GM18909 (cell line): ENCODE measurements at regions not wholly inside any gene's neighbourhood (a gene's known extent, or its start where the extent isn't known, plus 50 kb on each side); places are given as distances from the start of the nearest gene placed in this dataset.
"Not testable (repeated sequence)": the region's sequence is repeated elsewhere in the genome, so short reads cannot be mapped to it uniquely, and the experiment has no call there.

Experiments
- ATAC-seq: cut with Tn5 transposase; IDR thresholded peaks from one replicate; pipeline ENCODE4 v1.9.1; 2021; ENCODE audit warnings: mild to moderate bottlenecking; ENCODE audit not compliant: unreplicated experiment, poor library complexity

DNA sequence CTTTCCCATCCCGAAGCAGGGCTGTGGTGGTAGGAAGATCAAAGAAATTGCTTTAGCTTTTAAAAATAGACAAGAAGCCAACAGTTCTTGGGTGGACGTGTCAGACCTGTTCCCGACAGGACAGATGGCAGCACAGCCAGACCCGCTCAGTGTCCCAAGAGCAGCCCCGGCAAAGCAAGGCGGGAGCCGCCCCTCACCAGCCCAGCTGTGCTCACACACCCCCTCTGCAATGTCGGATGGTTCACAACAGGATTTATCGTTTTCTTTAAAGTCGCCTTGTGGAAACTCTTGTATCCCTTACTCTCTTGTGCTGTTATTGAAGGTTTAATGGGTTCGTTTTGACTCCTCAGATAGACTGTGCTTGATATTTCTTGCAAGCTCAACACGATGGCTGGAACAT, 302.4 kb downstream of the THBS2 start:
- no peak for ATAC-seq

DNA sequence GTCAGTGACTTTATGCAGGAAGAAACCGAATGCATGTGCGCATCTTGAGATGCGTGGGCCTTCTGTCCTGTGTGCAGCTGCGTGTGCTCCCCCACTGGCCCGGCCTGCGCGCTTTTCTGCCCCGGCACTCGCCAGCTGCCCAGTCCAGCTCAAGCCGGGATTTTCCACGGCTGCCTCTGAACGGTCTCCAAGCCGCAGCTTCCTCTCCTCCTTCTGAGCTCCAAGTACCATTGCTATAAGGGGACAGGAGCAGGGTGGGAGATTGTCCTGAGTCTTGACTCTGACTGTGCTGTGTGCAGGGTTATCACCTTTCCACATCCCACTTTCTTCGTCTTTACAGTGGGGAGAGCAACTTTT, 302.8 kb downstream of the THBS2 start:
- no peak for ATAC-seq

DNA sequence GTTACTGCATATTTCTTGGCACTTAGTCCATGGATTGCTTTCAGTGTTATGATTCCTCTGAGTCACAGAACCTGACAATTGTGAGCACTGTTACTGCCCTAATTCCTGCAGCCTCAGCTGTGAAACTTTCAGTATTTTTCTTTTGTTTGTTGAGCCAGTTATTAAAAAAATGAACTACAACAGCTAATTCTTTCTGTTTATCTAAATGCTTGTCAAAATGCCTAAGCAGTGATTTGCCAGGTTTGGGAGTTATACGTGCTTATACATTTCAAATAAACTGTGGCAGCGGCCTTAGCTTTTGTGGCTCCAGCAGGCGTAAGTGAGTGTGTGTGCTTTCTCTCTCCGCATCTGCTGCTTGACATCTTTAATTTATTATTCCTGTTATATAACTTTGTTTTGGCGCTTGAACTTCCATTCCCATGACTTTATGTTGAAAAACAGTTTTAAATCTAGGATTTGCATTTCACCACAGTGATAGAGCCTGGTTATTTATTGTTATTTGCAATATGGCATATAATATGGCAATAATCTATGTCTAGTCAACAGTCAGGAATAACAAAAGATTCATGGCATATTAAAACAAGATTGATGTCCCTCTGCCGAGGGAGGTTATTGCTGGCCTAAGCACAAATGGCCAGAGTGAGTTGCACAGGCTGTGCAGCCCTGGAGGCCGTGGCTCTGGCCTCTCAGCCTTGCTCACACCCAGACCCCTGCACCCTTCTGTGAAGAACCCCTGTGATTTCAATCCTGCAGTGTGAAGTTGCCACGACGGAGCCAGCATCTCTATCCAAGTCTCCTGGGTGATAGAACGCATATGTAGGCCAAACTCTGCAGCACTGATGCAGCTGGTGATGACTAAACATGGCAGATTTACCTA, 303.4 kb downstream of the THBS2 start:
- no peak for ATAC-seq

DNA sequence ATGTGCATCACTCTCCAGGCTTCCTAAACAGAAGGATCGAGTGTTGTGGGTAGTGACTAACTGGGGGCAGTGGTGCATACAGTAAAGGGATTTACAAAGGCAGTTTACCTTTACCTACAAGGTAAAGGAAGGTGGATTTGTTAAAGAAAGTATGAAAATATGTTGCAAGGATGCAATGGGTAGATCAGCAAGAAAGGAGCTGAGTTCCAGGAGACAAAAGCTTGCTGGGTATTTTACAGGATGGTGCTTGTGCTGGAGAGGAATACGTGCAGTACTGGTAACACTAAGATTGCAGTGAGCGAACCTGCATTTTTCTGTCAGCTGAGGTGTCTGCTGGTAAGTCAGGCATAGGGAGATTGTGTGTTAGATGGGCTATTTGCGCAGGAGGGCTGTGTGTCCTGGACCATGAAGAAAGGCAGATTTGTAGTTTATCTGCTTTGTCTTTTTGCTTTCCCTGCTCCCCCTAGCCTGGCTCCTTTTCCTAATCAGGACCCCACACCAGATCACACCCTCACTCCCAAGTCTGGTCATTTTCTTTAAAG, 304.6 kb downstream of the THBS2 start:
- ATAC-seq: no peak

DNA sequence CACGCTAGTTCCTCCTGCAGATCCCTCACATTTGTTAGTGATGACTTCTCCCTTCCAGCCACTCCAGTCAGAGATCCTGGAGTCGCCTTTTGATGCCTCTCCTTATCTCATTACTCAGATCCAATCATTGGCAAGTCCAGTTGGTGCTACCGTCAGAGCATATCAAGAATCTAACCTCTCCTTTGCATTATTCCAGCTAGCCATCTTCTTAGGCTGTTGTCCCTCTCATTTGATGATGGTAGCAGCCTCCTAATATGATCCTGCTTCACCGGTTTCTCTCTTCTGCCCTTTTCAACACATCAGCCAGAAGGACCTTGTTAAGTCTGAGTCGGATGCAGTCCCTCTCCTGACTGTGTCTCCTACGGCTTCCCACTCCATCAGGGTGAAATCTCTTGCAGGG, 305.6 kb downstream of the THBS2 start:
- ATAC-seq: no peak

DNA sequence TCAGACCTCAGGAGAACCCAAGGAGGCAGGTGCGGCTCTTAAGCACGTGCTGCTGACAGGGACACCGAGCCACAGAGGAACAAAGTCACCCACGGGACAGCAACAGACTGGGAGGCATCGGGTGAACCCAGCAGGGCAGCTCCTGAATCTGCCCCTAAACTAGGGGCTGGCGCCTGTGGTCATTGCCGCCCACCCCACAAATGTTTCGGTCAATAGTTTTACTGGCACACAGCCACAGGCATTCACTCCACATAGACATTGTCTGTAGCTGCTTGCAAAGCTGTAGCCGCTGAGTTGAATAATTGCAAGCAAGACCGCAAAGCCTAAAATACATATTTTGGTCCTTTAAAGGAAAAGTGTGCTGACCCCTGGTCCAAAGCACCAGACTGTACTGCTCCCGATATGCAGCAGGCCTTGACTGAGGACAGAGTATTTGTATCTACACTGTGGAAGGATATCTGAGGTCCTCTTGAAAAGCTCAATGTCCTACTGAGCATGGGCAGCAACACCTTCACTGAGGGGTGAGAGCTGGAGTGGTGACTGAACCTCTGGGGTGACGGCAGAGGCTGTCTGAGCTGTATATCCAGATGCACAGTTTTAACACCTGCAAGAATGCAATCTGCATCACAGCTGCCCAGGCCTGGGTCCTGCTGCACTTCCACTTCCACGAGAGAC, 310.3 kb downstream of the THBS2 start:
- ATAC-seq: no peak

DNA sequence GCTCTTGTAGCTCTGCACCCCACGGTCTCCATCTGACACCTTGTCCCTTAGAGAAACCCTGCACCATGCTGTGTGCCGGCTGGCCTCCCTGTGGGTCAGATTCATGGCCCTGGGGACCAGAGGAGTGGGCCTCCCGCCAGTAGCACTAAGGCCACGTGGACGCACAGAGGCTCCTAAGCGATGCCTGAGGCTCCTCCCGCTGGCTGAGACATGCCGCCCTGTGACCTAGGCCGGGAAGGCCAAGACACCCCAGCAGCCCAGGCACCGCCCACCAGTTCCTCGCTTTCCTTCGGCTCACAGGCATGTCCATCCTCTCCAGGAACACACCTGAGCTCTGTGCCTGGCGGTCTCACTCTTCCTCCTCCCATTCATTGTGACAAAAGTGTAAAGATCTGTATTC, 311.0 kb downstream of the THBS2 start:
- ATAC-seq: no peak

DNA sequence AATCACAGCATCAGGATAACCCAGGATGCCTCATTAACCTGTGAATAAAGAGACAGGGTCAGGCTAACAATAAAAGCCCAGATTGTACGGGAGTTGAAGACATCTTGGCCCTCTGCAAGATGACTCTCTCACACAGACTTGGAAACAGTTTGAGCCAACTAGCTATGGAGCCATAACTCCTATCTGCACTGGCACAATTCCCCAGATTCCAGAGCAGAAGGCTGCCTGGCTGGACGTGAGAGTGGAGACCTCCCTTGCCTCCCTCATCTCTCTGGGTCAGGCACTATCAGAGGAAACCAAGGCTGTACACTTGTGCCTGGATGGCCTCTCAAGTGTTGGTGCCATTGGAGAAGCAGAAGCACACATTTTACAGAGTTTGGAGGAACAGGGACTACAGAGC, 312.6 kb downstream of the THBS2 start:
- no peak for ATAC-seq

DNA sequence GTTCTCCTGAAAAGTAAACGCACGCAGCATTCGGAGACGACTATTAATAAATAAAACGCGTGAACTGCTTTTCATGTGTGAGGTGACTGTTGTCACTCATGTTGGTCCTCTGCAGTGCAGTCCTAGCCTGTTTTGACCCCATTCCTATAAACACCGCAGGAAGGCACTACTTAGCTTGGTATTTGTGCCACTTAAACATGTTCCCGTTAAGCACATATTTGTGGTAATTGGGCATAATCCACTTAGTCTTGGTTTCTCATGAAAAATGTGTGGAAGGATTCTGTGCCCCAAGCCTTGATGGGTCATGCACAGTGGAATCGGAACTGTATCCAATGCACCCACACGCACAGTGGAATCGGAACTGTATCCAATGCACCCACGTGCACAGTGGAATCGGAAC, 313.9 kb downstream of the THBS2 start:
- no peak for ATAC-seq

DNA sequence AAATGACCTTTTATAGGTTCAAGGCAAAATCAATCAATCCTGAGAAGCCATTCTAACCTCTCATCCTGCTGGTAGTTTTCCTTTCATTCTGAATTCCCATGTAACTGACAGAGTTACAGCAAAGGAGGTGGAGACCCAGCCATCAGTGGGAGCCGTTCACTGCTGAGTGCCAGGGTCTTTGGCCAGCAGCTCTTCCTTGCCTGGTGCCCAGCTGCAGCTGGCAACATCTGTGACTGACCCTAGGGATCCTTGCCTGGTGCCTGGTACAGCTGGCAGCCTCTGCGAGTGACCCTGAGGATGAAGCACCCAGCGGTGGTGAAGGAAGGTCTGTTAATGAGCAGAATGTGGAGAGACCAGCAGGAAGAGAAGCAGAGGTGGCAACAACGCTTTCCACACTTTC, 314.6 kb downstream of the THBS2 start:
- no peak for ATAC-seq

DNA sequence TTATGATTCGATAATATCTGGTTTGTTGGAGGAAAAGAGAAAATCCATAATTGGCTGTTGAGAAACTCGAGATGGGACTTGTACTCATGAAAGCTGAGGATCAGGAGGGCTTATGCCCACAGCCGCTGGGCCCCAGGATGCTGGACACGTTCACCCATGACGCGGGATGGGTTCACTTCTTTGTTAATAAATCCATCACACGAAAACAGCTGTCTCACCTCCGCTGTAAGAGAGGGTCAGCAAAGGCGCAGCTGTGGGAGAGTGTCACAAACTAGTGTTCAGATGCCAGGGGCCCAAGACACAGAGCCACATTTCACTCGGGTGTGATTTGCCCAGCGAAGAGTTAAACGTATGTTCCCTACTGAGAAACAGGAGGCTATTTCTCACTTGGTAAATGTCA, 315.1 kb downstream of the THBS2 start:
- no peak for ATAC-seq

DNA sequence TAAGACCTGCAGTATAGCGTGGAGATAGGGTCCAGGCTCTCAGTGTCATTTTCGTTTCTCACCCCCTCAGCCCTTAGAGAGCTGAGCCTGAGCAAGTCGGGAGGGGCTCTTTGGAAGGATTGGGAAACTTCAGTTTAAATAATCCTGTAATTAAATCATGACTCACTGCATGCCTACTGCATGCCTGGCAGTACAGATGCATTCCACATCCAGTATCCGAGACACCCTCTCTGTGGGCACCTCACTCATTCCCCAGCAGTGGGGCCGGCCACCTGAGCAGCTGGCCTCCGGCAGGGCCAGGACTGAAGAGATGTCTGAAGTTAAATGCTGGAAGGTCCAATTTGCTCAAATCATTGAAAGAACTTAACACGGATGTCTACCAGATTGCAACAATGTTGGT, 316.6 kb downstream of the THBS2 start:
- ATAC-seq: no peak

DNA sequence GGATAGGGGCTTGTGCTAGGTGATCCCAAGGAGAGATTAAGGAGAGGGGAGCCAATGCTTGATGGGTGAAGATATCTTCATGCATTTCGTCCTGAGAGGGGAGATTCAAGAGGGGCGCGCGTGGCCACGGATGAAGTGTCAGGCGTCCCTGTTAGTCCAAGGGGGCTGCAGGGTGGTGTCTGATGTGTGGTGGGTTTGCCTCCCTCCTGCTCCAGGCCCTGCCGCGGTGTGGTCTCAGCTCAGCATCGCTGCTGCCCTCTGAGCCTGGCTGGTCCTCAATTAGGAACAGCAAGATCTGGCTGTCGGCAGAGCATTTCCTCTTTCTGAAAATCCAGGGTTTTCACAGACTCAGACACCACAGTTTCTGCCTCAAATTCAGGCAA, 318.0 kb downstream of the THBS2 start:
- no peak for ATAC-seq

DNA sequence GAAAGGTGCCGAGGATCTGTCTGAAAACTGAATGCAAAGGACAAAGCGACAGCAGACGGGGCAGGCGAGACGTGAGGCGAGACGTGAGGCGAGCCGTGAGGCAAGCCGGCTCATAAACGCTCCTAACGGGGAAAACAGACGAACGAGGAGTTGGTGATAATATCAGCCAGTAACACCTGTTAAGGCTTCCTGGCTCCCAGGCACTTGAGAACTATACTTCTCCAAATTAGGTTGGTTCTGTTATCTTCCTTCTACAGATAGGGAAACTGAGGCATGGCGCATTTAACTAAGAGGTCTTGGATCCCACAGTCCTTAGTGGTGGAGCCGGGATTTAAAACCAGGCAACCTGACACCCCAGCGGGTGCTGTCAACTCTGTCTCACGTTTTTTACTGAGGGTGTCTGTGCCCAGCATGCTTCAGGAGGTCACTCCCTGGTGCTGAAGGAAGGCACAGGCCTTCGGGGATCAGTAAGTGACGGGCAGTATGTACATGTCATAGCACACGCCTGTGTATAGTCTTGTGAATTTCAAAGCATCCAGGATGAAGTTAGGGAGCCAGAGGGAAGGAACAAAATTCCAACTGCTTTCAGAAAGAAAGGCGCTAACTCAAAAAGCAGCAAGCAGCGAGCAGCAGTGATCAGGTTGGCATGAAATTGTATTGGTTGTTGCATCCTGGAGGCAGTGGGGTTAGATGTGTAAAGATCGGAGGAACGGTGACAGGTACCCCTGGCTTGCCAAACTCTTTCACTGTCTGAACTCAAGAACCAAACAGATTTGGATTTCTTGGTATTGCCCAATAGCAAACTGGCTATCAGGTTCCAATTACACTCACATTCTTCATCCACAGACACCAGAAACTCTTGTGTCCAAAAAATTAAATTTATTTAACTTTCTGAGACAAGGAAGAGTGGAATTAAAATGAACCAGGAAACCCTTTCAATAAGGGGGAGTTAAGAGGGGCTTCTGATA, 318.7 kb downstream of the THBS2 start:
- no peak for ATAC-seq

DNA sequence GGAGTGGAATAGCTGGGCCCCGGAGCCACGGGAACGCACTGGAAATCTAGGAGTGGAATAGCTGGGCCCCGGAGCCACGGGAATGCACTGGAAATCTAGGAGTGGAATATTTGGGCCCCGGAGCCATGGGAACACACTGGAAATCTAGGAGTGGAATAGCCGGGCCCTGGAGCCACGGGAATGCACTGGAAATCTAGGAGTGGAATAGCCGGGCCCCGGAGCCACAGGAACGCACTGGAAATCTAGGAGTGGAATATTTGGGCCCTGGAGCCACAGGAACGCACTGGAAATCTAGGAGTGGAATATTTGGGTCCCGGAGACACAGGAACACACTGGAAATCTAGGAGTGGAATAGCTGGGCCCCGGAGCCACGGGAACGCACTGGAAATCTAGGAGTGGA, 321.5 kb downstream of the THBS2 start:
- ATAC-seq: not testable (repeated sequence)

DNA sequence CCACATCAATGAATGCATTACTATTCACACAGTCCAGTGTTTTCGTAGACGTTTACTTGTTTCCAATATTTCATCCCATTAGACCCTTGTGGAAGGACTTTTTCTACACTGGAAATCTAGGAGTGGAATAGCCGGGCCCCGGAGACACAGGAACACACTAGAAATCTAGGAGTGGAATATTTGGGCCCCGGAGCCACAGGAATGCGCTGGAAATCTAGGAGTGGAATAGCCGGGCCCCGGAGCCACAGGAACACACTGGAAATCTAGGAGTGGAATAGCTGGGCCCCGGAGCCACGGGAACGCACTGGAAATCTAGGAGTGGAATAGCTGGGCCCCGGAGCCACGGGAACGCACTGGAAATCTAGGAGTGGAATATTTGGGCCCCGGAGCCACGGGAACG, 322.6 kb downstream of the THBS2 start:
- not testable (repeated sequence) for ATAC-seq

DNA sequence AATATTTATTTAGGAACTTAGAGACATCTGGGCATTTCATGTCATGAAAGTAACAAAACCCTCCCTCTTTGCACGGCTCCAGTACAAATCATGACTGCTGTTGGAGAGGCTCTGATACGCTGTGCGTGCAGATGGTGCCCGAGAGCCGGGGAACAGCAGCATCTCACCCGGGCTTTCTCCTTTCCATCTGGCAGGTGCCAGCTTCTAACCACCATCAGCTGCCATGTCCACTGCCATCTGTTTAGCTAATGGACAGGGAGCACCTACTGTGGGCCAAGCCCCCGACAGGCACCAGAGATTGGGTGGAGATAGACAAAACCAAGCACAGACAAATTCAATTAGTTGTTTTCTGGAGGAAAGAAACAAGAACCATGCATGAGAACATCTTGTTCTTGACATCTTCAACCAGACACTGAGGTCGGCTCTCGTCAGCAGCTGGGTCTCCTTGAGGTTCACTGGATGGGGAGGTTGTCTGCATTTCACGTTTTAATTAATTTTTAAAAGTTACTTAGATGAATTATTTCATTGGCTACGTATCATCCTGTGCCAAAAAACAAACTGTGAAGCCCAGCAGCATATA, 323.7 kb downstream of the THBS2 start:
- ATAC-seq: no peak

DNA sequence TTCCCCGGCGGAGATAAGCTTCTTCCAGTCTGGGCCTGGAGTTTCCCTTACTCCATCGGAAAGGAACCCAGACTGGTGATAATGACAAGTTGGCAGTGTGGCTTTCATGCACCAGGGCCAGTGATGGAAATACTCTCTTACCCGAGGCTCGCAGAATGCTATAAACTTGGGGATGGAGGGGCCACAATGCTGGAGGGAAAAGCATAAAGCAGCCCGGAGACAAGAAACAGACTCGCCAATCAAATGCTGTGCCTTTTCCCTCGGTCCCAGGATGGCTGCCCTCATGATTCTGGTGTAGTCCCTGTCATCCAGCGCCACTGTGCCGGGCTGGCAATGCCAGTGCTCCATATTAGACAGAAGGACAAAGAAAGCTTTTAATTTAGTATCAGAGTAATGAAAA, 325.6 kb downstream of the THBS2 start:
- ATAC-seq: no peak

DNA sequence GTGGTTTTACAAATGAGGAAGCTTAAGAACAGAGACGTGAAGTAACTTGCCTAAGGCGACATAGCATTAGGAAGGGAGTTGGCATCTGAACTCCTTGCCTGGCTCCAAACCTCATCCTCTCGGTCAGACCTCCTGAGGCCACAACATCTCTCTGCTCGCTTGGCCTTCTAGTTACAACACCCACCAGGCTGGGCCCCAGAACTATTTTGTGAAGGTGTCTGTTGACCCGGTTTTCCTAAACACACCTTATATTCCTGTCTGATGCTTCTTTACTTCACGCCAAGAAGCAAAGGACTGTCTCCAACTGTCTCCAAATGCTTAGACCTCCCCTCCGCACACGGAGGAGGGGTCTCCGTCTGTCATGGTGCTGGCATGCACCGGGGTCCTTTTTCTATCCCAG, 326.6 kb downstream of the THBS2 start:
- ATAC-seq: no peak

DNA sequence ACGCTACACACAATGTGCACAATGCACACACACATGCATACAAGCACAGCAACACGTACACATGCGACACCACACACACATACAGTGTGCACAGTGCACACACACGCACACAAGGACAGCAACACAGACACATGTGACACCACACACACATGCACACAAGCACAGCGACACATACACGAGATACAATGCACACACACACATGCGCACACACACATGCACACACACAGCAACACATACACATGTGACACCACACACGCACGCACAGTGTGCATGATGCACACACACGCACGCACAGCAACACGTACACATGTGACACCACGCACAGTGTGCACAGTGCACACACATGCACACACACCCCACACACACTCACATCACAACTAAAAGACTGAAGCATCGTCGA, 327.3 kb downstream of the THBS2 start:
- ATAC-seq: no peak
